Occipital lobe (tissue), 1 donor: ENCODE measurements at regions not wholly inside any gene's neighbourhood (a gene's known extent, or its start where the extent isn't known, plus 50 kb on each side); places are given as distances from the start of the nearest gene placed in this dataset.
"Not testable (repeated sequence)": the region's sequence is repeated elsewhere in the genome, so short reads cannot be mapped to it uniquely, and the experiment has no call there.

Source experiments
- DNase-seq: peaks from one replicate; lab custom pipeline; 2025; lab: John Stamatoyannopoulos, UW

- DNase-seq, result no peak
These were observed 234.3 kb upstream of the PHF14 start for GRCh38 chr7:10739401-10739800.

GRCh38 chr7:10740805-10741204 is 232.9 kb upstream of the PHF14 start:
- DNase-seq, result no peak

- DNase-seq, result no peak
These were observed 216.7 kb upstream of the PHF14 start for GRCh38 chr7:10756981-10757380.

GRCh38 chr7:10759120-10759519 is 214.6 kb upstream of the PHF14 start:
- no peak for DNase-seq

GRCh38 chr7:10767771-10768170 is 205.9 kb upstream of the PHF14 start:
- DNase-seq, result no peak

- DNase-seq, result no peak
These were observed 203.5 kb upstream of the PHF14 start for GRCh38 chr7:10770176-10770575.

GRCh38 chr7:10773430-10773829 is 200.2 kb upstream of the PHF14 start:
- no peak for DNase-seq

- no peak for DNase-seq
These were observed 193.9 kb upstream of the PHF14 start for GRCh38 chr7:10779465-10780399.

- no peak for DNase-seq
These were observed 193.3 kb upstream of the PHF14 start for GRCh38 chr7:10780400-10780747.

GRCh38 chr7:10786976-10787375 is 186.7 kb upstream of the PHF14 start:
- DNase-seq, result not testable (repeated sequence)

- no peak for DNase-seq
These were observed 184.5 kb upstream of the PHF14 start for GRCh38 chr7:10789170-10789569.

- no peak for DNase-seq
These were observed 182.8 kb upstream of the PHF14 start for GRCh38 chr7:10790910-10791309.

- no peak for DNase-seq
These were observed 179.5 kb upstream of the PHF14 start for GRCh38 chr7:10793995-10794775.

GRCh38 chr7:10797157-10797556 is 176.5 kb upstream of the PHF14 start:
- DNase-seq, result no peak

- no peak for DNase-seq
These were observed 175.6 kb upstream of the PHF14 start for GRCh38 chr7:10798044-10798443.

GRCh38 chr7:10799475-10799874 is 174.2 kb upstream of the PHF14 start:
- no peak for DNase-seq

- DNase-seq, result no peak
These were observed 171.7 kb upstream of the PHF14 start for GRCh38 chr7:10802011-10802410.

- DNase-seq, result no peak
These were observed 171.1 kb upstream of the PHF14 start for GRCh38 chr7:10802526-10802925.

- no peak for DNase-seq
These were observed 170.0 kb upstream of the PHF14 start for GRCh38 chr7:10803720-10804119.

- no peak for DNase-seq
These were observed 168.9 kb upstream of the PHF14 start for GRCh38 chr7:10804770-10805169.

- DNase-seq, result no peak
These were observed 158.1 kb upstream of the PHF14 start for GRCh38 chr7:10815546-10815945.

GRCh38 chr7:10821156-10821555 is 152.5 kb upstream of the PHF14 start:
- DNase-seq, result no peak

- DNase-seq, result no peak
These were observed 149.5 kb upstream of the PHF14 start for GRCh38 chr7:10824154-10824553.
